Smooth muscle cell (in vitro differentiated cells): ENCODE measurements at regions not wholly inside any gene's neighbourhood (a gene's known extent, or its start where the extent isn't known, plus 50 kb on each side); places are given as distances from the start of the nearest gene placed in this dataset.

Source experiments
- DNase-seq: peaks from one replicate; lab custom pipeline; 2025; ENCODE audit not compliant: unreplicated experiment; lab: John Stamatoyannopoulos, UW
- H2AFZ ChIP-seq: fragments of 200-600 bp; sonication (generic); 2 replicates; pipeline ENCODE4 v1.6.0; 2016; ENCODE audit warnings: antibody characterized with exemption, low read depth, mild to moderate bottlenecking
- H3F3A ChIP-seq: fragments of 200-600 bp; sonication (generic); 2 replicates; pipeline ENCODE4 v1.6.0; 2017; ENCODE audit warnings: antibody characterized with exemption, low read depth
- H3K27ac ChIP-seq: fragments of 200-600 bp; sonication (generic); 2 replicates; pipeline ENCODE4 v1.5.1; 2016; ENCODE audit warnings: low read depth, mild to moderate bottlenecking
- H3K27me3 ChIP-seq: fragments of 200-600 bp; sonication (generic); 2 replicates; pipeline ENCODE4 v1.6.1; 2016; ENCODE audit warnings: low read depth, mild to moderate bottlenecking
- H3K36me3 ChIP-seq: fragments of 200-600 bp; sonication (generic); 2 replicates; pipeline ENCODE4 v1.5.1; 2016; ENCODE audit warnings: low read depth
- H3K4me1 ChIP-seq: fragments of 200-600 bp; sonication (generic); 2 replicates; pipeline ENCODE4 v1.5.1; 2016; ENCODE audit warnings: low read depth
- H3K4me2 ChIP-seq: fragments of 200-600 bp; sonication (generic); 2 replicates; pipeline ENCODE4 v1.6.0; 2016; ENCODE audit warnings: mild to moderate bottlenecking
- H3K4me3 ChIP-seq: fragments of 200-600 bp; sonication (generic); 2 replicates; pipeline ENCODE4 v1.5.1; 2016; ENCODE audit warnings: mild to moderate bottlenecking
- H3K79me2 ChIP-seq: fragments of 200-600 bp; sonication (generic); 2 replicates; pipeline ENCODE4 v1.6.0; 2016; ENCODE audit warnings: low read depth, mild to moderate bottlenecking
- H3K9ac ChIP-seq: fragments of 200-600 bp; sonication (generic); 2 replicates; pipeline ENCODE4 v1.6.0; 2016; ENCODE audit warnings: low read depth
- H3K9me3 ChIP-seq: fragments of 200-600 bp; sonication (generic); replicated peaks from 2 replicates; pipeline ENCODE4 v1.5.1; 2016; ENCODE audit warnings: low read depth
- H4K20me1 ChIP-seq: fragments of 200-600 bp; sonication (generic); 2 replicates; pipeline ENCODE4 v1.6.0; 2016; ENCODE audit warnings: low read depth
- WGBS: methylation state at CpG from one replicate; pipeline ENCODE4 v1.1.7; 2016; ENCODE audit warnings: low lambda C conversion rate; 5-methylcytosine and 5-hydroxymethylcytosine counted together
- TF ChIP-seq, protein P1 (sequence below): fragments of 200-600 bp; sonication (generic); IDR thresholded peaks from 2 replicates; pipeline ENCODE4 v1.5.1; 2017; ENCODE audit warnings: borderline replicate concordance, mild to moderate bottlenecking, antibody characterized with exemption; ENCODE audit not compliant: insufficient read depth, poor library complexity, severe bottlenecking

DNA sequence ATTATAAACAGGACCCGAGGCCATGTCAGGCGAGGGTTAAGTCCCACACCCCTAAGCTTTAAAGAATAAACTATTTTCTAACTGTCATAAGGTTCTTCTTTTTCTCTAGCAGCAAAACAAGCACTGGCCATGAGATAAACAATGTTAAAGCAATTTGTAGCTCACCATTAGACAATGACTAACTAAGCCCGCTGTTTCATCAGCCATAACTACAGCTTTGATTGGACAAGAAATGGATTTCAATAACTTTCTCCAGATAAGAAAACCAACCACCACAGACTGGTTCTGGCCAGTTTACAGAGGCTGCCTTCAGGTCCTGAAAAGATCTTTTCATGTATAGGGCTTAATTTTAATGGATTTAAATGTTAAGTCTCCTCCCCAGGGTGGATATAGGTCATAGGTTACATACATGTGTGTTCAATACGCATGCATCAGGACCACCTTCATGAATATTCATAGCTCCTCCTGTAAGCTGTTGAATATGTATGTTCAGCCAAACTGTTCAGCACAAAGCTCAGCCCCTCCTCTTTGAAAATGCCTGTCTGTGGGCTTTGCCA is 108.7 kb upstream of the RAB6C start:
- no peak overlapping the region for H3K4me2 ChIP-seq
- no peaks in the 10 kb centered on the region for H3K79me2 ChIP-seq
- no peaks in the 10 kb centered on the region for H3K36me3 ChIP-seq
- H3K9ac ChIP-seq = no peak overlapping the region
- H2AFZ ChIP-seq = peak overlapping the region; percentile 30
- no peaks in the 10 kb centered on the region for H3K9me3 ChIP-seq
- no peak overlapping the region for H3K27ac ChIP-seq
- H3K27me3 ChIP-seq = no peaks in the 10 kb centered on the region
- H3K4me3 ChIP-seq = no peak overlapping the region
- H3K4me1 ChIP-seq = no peaks in the 10 kb centered on the region
- DNase-seq = no peak
- no peaks in the 10 kb centered on the region for H4K20me1 ChIP-seq
- WGBS = 76% methylated on average over 4 of the region's 4 CpGs
- TF ChIP-seq, protein P1, sequence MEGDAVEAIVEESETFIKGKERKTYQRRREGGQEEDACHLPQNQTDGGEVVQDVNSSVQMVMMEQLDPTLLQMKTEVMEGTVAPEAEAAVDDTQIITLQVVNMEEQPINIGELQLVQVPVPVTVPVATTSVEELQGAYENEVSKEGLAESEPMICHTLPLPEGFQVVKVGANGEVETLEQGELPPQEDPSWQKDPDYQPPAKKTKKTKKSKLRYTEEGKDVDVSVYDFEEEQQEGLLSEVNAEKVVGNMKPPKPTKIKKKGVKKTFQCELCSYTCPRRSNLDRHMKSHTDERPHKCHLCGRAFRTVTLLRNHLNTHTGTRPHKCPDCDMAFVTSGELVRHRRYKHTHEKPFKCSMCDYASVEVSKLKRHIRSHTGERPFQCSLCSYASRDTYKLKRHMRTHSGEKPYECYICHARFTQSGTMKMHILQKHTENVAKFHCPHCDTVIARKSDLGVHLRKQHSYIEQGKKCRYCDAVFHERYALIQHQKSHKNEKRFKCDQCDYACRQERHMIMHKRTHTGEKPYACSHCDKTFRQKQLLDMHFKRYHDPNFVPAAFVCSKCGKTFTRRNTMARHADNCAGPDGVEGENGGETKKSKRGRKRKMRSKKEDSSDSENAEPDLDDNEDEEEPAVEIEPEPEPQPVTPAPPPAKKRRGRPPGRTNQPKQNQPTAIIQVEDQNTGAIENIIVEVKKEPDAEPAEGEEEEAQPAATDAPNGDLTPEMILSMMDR = no peak
- no peaks in the 10 kb centered on the region for H3F3A ChIP-seq

DNA sequence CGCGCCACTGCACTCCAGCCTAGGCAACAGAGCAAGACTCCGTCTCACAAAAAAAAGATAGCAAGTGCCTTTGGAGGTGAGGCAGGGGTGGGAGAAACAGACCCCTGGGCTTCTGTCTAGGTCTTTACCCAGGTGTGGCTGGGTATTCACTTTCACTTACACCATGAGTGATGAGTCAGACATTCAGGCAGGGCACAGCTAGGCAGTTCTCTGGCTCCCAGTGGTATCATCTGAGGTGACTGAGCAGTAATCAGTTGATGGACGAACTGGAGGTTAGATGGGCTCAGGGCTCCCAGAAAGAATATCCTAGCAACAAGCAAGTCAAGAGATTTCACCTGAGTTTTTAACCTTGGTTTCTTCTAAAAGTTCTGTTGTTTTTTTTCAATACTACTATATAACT is 107.0 kb upstream of the RAB6C start:
- TF ChIP-seq, protein P1 = no peak
- Histone ChIP-seq H3K9ac (no peak overlapping the region), H3F3A (no peaks in the 10 kb centered on the region), H3K4me2 (no peak overlapping the region), H3K4me3 (no peak overlapping the region), H3K79me2 (no peaks in the 10 kb centered on the region), H3K4me1 (no peaks in the 10 kb centered on the region), H3K36me3 (no peaks in the 10 kb centered on the region), H3K27ac (no peak overlapping the region), H3K27me3 (no peaks in the 10 kb centered on the region), H3K9me3 (no peaks in the 10 kb centered on the region), H2AFZ (no peak overlapping the region), H4K20me1 (no peaks in the 10 kb centered on the region)
- 91% methylated on average over 4 of the region's 4 CpGs for WGBS
- no peak for DNase-seq

DNA sequence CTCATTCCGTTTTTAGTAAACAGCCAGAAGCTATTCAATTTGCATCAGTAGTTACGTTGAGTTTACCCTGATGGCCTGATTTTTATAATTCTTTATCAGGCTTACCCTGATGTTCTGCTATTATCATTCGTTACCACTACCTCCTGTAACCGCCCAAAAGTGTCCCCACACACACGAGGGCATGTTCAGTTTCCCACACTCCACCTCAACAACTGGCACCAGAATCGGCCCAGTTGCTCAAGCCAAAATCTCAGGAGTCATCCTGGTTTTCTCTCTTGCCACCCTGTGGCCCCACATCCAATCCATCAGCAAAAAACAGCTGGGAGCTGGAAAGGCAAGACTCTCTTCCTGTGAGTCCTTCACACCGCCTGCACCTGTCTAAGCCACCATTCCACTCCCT is 102.9 kb upstream of the RAB6C start:
- Histone ChIP-seq H2AFZ (peak overlapping the region; percentile 99), H3K36me3 (no peaks in the 10 kb centered on the region), H4K20me1 (no peaks in the 10 kb centered on the region), H3K9ac (no peak overlapping the region), H3K4me1 (no peaks in the 10 kb centered on the region), H3K79me2 (no peaks in the 10 kb centered on the region), H3K27me3 (no peaks in the 10 kb centered on the region), H3K9me3 (no peaks in the 10 kb centered on the region), H3K27ac (no peak overlapping the region), H3F3A (no peaks in the 10 kb centered on the region), H3K4me2 (peak overlapping the region; percentile 97), H3K4me3 (peak overlapping the region; percentile 89)
- DNase-seq = no peak
- 84% methylated on average over 7 of the region's 7 CpGs for WGBS
- TF ChIP-seq, protein P1 = no peak

DNA sequence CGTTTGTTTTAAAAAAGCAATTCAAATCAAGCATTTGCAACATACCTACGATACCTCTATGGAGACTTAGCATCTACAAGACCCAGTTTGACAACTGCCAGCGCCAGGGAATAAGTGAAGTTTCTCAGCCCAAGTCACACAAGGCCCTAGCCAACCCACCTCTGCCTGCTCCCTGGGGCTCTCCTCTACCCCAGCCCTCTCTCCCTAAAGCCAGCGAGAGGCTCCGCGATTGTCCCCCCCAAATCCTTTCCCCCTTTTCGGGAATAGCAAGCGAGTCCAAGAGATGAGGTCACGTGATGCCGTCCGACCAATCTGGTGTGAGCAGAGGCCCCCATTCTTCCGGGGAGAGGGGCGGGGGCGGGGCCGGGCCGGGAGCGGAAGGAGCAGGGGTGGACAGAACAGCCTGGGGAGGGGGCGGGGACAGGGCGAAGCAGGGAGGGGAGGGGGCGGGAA is 102.2 kb upstream of the RAB6C start:
- Histone ChIP-seq H3F3A (no peaks in the 10 kb centered on the region), H3K4me3 (peak overlapping the region; percentile 89), H3K9me3 (no peaks in the 10 kb centered on the region), H3K9ac (peak overlapping the region; percentile 71), H3K79me2 (no peaks in the 10 kb centered on the region), H4K20me1 (no peaks in the 10 kb centered on the region), H3K4me1 (no peaks in the 10 kb centered on the region), H3K36me3 (no peaks in the 10 kb centered on the region), H3K27me3 (no peaks in the 10 kb centered on the region), H3K27ac (no peak overlapping the region), H3K4me2 (peak overlapping the region; percentile 97), H2AFZ (peak overlapping the region; percentile 99)
- TF ChIP-seq, protein P1 = no peak
- under 1% methylated on average over 17 of the region's 20 CpGs for WGBS
- DNase-seq = peak; percentile 85
